IPS-20b (cell line): ENCODE measurements at regions not wholly inside any gene's neighbourhood (a gene's known extent, or its start where the extent isn't known, plus 50 kb on each side); places are given as distances from the start of the nearest gene placed in this dataset.
"Not testable (repeated sequence)": the region's sequence is repeated elsewhere in the genome, so short reads cannot be mapped to it uniquely, and the experiment has no call there.

ENCODE experiments used
- H3K27ac ChIP-seq: one replicate; pipeline ENCODE4 v1.5.1; 2013; ENCODE audit warnings: low read length
- H3K27me3 ChIP-seq: 2 replicates; pipeline ENCODE4 v1.6.1; 2013; ENCODE audit warnings: mild to moderate bottlenecking, low read length, inconsistent platforms; ENCODE audit not compliant: insufficient read depth
- H3K36me3 ChIP-seq: 2 replicates; pipeline ENCODE4 v1.6.1; 2013; ENCODE audit warnings: low read depth, mild to moderate bottlenecking, inconsistent platforms, low read length, moderate library complexity; ENCODE audit not compliant: insufficient read depth
- H3K4me1 ChIP-seq: 2 replicates; pipeline ENCODE4 v1.6.1; 2013; ENCODE audit warnings: mild to moderate bottlenecking, control low read depth, inconsistent platforms, low read length, moderate library complexity; ENCODE audit not compliant: insufficient read depth
- H3K4me3 ChIP-seq: 2 replicates; pipeline ENCODE4 v1.5.1; 2013; ENCODE audit warnings: mild to moderate bottlenecking, low read length, inconsistent platforms
- H3K9ac ChIP-seq: 2 replicates; pipeline ENCODE4 v1.6.1; 2013; ENCODE audit warnings: low read depth, mild to moderate bottlenecking, inconsistent platforms, low read length, moderate library complexity
- H3K9me3 ChIP-seq: 2 replicates; pipeline ENCODE4 v1.6.1; 2013; ENCODE audit warnings: mild to moderate bottlenecking, low read depth, low read length, inconsistent platforms; ENCODE audit not compliant: insufficient read depth

DNA sequence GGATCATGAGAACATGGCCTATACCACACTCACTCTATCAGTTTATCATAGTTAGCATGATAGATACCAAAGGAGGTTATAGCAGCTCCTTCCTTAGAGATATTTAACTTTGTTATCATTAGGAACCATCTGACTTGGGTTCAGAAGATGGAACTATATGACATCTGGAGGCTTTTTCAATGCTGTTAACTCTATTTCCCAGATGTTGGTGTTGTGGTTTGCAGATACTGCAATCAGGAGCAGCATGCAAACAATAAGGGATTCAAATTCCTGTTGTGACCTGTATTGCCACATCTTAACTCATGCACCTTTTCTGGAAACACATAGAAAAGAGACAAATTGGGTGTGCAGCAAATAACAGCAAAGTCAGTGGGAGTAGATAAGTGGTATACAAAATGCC, 201.7 kb downstream of the NNT start:
- no peaks in the 10 kb centered on the region for H3K36me3 ChIP-seq
- H3K27me3 ChIP-seq: no peaks in the 10 kb centered on the region
- H3K9ac ChIP-seq: no peak overlapping the region
- H3K27ac ChIP-seq: no peak overlapping the region
- H3K4me3 ChIP-seq: no peak overlapping the region
- H3K4me1 ChIP-seq: no peaks in the 10 kb centered on the region
- no peaks in the 10 kb centered on the region for H3K9me3 ChIP-seq

DNA sequence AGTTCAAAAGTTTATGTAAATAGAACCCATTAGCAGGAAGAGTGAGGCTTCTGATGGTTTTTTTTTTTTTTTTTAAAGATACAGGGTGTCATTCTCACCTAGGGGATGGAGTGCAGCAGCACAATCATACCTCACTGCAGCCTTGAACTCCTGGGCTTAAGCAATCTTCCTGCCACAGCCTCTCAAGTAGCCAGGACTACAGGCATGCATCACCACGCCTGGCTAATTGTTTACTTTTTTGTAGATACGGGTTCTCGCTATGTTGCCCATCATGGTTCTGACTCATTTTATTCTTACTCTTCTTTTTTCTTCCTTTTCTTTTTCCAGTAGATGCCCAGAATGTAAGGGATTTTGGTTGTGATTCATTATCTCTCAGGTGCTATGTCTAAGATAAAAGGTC, 201.1 kb downstream of the NNT start:
- Histone ChIP-seq H3K4me1 (no peaks in the 10 kb centered on the region), H3K4me3 (no peak overlapping the region), H3K9me3 (no peaks in the 10 kb centered on the region), H3K27ac (no peak overlapping the region), H3K9ac (no peak overlapping the region), H3K27me3 (no peaks in the 10 kb centered on the region), H3K36me3 (no peaks in the 10 kb centered on the region)

DNA sequence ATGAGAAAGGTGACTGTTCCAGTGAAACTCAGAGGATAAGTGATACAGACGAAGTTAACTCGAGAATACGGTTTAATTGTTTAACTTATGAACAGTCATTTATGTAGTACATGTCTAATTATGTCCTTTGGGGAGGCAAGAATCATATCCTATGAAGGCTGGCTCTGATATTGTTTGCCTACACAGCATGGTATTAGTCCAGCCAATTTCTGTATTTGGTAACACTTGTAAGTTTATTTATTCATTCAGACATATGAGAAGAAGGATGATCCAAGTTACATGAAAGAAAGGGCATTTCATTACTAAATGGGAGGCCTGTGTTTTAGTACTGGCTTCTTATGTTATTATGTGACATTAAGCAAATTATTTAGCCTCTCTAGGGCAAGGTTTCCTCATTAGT, 199.7 kb downstream of the NNT start:
- H3K27me3 ChIP-seq: no peaks in the 10 kb centered on the region
- no peak overlapping the region for H3K9ac ChIP-seq
- no peaks in the 10 kb centered on the region for H3K36me3 ChIP-seq
- H3K9me3 ChIP-seq: no peaks in the 10 kb centered on the region
- H3K27ac ChIP-seq: no peak overlapping the region
- H3K4me3 ChIP-seq: no peak overlapping the region
- H3K4me1 ChIP-seq: no peaks in the 10 kb centered on the region

DNA sequence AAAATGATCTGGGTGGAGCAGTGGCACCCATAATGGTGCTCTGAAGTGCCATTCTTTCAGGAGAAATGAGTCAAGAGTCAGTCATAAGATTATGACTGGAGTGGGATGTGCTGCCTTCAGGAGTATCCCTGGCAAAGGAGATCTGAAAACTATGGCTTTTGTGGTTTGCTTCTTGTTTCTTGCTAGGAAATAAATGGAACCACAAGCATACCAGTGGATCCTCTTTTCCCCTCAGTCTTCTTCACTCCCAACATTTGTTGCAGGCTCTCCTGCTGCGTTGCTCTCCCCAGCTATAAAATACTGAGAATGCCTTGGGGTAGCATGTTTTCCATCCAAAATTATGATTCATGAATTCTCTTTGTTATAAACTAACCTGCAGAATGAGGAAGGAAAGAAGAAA, 199.1 kb downstream of the NNT start:
- Histone ChIP-seq H3K27ac (no peak overlapping the region), H3K36me3 (no peaks in the 10 kb centered on the region), H3K27me3 (no peaks in the 10 kb centered on the region), H3K9ac (no peak overlapping the region), H3K9me3 (no peaks in the 10 kb centered on the region), H3K4me3 (no peak overlapping the region), H3K4me1 (no peaks in the 10 kb centered on the region)

DNA sequence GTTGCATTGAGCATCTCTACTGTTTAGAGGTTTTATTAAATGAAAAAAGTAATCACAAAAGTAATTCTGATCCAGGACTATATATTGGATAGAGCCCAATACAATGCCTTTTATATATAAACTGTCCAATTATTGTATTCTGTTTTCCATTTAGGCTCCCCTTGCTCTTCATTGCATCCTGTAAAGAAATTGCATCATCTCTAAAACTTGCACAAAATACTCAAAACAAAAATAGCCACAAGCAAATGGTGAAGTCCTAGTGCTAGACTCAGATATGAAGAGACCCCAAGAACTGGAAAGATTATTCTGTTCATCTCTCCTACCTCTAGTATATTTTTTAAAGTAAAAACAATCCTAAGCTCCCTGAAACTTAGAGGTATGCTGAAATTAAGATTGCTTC, 195.8 kb downstream of the NNT start:
- Histone ChIP-seq H3K4me3 (no peak overlapping the region), H3K36me3 (no peaks in the 10 kb centered on the region), H3K27me3 (no peaks in the 10 kb centered on the region), H3K27ac (no peak overlapping the region), H3K4me1 (no peaks in the 10 kb centered on the region), H3K9me3 (no peaks in the 10 kb centered on the region), H3K9ac (no peak overlapping the region)

DNA sequence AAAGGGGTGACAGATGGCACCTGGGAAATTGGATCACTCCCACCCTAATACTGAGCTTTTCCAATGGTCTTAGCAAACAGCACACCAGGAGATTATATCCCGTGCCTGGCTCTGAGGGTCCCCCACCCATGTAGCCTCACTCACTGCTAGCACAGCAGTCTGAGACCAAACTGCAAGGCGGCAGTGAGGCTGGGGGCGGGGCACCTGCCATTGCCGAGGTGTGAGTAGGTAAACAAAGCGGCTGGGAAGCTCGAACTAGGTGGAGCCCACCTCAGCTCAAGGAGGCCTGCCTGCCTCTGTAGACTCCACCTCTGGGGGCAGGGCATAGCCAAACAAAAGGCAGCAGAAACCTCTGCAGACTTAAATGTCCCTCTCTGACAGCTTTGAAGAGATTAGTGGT, 188.9 kb downstream of the NNT start:
- peaks cover 16% of the 10 kb centered on the region for H3K9me3 ChIP-seq
- H3K36me3 ChIP-seq, H3K9ac ChIP-seq, H3K27ac ChIP-seq, H3K27me3 ChIP-seq, H3K4me3 ChIP-seq, H3K4me1 ChIP-seq: not testable (repeated sequence)

DNA sequence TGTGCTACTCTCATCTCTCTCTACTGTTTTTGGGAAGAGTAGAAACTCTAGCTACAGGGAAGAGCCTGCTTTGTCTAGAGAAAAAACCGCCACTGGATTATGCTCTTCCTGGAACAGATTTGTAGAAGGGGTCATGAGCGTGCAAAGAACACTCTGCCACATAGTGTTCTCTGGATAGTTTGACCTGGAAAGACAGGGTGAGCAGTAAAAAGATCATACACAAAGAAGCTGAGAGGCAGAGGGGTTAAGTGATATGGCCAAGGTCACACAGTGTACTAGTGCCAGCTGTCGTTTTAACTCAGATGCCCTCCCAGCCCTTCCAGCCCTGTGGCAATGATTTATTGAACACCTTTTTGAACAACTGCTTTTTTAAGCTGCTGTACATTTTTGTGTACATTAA, 182.2 kb downstream of the NNT start:
- H3K4me3 ChIP-seq: no peak overlapping the region
- no peaks in the 10 kb centered on the region for H3K4me1 ChIP-seq
- no peak overlapping the region for H3K27ac ChIP-seq
- H3K27me3 ChIP-seq: no peaks in the 10 kb centered on the region
- peaks cover 2% of the 10 kb centered on the region for H3K9me3 ChIP-seq
- H3K36me3 ChIP-seq: no peaks in the 10 kb centered on the region
- H3K9ac ChIP-seq: no peak overlapping the region

DNA sequence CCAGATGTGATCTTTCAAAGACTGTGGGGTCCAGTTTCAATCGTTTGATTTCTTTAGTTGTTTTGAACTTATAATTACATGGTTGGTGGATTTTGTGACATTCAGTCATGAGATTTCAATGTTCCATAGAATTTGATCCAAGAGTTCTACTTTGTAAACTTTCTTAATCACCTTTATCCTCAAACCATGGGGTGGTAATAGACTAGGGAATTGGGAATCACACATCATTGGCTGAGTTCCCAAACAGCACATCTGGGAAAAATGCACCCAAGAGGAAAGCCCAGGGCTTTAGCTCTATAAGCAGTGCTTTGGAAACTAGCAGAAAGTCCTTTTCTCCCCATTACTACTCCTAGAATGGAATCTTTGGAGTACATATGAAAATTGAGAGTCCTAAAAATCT, 177.6 kb downstream of the NNT start:
- Histone ChIP-seq H3K27me3 (no peaks in the 10 kb centered on the region), H3K36me3 (no peaks in the 10 kb centered on the region), H3K9me3 (no peaks in the 10 kb centered on the region), H3K4me3 (no peak overlapping the region), H3K9ac (no peak overlapping the region), H3K4me1 (no peaks in the 10 kb centered on the region), H3K27ac (no peak overlapping the region)

DNA sequence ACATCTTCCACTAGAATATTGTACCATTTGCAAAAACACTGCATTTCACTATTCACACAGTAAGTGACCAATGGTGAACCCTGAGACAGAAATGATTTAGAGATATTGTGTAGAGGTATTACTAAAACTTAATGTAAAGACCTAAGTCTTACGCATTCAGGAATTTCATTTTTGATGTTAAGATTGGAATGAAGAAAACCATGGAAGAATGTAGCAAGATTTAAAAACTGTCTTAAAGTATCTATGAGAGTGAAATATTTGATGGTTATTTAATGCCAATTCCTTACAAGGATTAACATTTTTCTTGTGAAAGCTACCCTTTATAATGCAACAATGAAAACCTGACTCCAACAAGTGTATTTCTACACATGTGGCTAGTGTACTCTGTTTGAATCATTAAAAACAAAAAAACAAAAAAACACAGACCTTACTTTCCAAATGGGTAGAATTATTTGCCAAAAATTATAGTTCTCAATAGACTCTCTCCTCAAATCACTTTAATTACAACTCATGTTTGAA, 172.0 kb downstream of the NNT start:
- no peaks in the 10 kb centered on the region for H3K9me3 ChIP-seq
- no peak overlapping the region for H3K27ac ChIP-seq
- H3K4me3 ChIP-seq: no peak overlapping the region
- no peaks in the 10 kb centered on the region for H3K36me3 ChIP-seq
- no peak overlapping the region for H3K9ac ChIP-seq
- H3K4me1 ChIP-seq: peaks cover 18% of the 10 kb centered on the region
- no peaks in the 10 kb centered on the region for H3K27me3 ChIP-seq

DNA sequence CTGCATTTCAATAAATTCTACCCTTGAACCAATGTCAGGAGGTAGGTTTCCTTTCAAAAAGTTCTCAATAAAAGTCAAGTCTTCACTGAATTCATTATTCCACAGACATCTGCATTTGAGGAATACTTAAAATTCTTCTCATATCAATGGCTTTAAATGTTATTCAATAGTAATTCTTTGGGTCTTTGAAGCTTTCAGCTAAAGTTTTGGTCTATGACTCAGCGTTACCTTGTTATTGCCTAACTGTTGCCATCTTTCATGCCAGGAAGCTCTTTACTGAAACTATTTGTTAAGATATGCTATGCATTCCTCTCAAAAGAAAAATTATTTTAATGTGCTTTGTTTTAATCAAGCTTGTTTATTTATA, 170.5 kb downstream of the NNT start:
- H3K27ac ChIP-seq: no peak overlapping the region
- H3K9me3 ChIP-seq: no peaks in the 10 kb centered on the region
- no peak overlapping the region for H3K9ac ChIP-seq
- H3K27me3 ChIP-seq: no peaks in the 10 kb centered on the region
- H3K36me3 ChIP-seq: no peaks in the 10 kb centered on the region
- H3K4me1 ChIP-seq: peaks cover 18% of the 10 kb centered on the region
- no peak overlapping the region for H3K4me3 ChIP-seq

DNA sequence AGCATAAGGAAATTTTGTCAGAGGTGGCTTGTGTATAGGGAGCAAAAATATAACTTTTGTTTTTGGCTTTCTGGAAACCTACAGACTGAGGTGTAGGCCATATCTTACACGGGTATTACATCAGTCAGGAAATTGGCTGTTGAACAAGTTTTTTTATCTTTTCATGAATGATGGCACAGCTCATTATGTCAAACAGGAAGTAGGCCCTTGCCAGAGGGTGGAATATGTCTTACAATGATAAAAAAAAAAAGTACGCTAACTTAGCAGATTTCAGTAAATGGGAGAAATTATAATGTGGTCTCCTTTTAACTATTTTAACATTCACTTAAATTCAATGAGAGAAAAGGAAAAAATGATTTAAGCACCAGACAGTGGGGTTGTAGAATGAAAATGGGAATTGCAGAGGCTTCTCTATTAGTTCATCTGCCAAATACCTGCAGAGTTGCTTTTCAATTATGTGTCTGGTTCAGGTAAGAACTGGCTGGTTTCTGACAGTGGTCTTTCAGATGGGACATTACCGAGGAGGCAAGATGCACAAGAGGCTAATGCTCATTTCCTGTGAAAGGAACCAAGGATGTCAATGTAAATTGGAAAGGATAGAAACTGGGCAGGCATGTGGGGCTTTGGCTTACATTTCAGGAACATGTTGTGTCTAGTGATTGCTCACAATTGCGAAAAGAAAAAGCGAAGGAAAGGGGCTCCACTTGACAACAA, 169.9 kb downstream of the NNT start:
- H3K27ac ChIP-seq: no peak overlapping the region
- H3K9me3 ChIP-seq: no peaks in the 10 kb centered on the region
- H3K4me3 ChIP-seq: no peak overlapping the region
- no peaks in the 10 kb centered on the region for H3K27me3 ChIP-seq
- peaks cover 18% of the 10 kb centered on the region for H3K4me1 ChIP-seq
- H3K36me3 ChIP-seq: no peaks in the 10 kb centered on the region
- no peak overlapping the region for H3K9ac ChIP-seq

DNA sequence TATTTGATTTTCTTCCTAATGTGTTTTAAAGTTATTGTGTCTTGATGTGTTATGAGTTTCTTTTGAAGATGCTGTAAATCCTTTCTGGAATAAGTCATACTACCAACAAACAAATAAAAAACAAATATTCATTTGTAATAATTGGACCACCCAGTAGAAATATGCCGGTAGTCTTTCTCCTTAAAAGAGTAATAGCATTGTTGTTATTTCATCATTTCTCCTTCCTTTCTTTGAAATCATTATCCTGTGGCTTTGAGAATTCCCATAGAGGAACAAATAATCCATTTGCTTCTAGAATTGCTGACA, 169.4 kb downstream of the NNT start:
- H3K9ac ChIP-seq: no peak overlapping the region
- no peaks in the 10 kb centered on the region for H3K27me3 ChIP-seq
- no peak overlapping the region for H3K27ac ChIP-seq

More for the DNA sequence above, 169.4 kb downstream of the NNT start:
- no peaks in the 10 kb centered on the region for H3K36me3 ChIP-seq
- no peaks in the 10 kb centered on the region for H3K9me3 ChIP-seq
- H3K4me1 ChIP-seq: peaks cover 18% of the 10 kb centered on the region
- no peak overlapping the region for H3K4me3 ChIP-seq
